ENCODE measurements at regions not wholly inside any gene's neighbourhood (a gene's known extent, or its start where the extent isn't known, plus 50 kb on each side); places are given as distances from the start of the nearest gene placed in this dataset.

DNA sequence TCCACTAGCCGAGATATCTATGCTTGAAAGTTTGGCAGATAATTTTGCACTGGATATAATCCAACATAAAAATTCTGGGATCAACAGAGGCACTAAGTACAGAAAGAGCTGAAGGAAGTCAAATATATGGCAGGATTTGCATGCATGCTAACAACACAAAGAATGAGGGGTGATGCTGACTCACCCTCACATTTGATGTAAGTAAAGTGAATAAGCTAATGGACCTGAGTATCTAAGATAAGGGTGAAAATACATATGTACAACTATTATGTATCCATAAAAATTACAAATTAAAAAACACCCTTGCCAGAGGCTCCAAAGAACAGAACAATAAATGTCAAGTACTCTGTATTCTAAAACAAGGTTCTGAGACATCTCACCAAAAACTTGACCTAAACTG, 63.8 kb upstream of the PRDX4 start:
- DNase-seq (ENCODE audit: low read depth), result no peak
- H3K4me3 ChIP-seq (ENCODE audit: low read depth, low read length), result no peak overlapping the region
- TF ChIP-seq, protein P1, sequence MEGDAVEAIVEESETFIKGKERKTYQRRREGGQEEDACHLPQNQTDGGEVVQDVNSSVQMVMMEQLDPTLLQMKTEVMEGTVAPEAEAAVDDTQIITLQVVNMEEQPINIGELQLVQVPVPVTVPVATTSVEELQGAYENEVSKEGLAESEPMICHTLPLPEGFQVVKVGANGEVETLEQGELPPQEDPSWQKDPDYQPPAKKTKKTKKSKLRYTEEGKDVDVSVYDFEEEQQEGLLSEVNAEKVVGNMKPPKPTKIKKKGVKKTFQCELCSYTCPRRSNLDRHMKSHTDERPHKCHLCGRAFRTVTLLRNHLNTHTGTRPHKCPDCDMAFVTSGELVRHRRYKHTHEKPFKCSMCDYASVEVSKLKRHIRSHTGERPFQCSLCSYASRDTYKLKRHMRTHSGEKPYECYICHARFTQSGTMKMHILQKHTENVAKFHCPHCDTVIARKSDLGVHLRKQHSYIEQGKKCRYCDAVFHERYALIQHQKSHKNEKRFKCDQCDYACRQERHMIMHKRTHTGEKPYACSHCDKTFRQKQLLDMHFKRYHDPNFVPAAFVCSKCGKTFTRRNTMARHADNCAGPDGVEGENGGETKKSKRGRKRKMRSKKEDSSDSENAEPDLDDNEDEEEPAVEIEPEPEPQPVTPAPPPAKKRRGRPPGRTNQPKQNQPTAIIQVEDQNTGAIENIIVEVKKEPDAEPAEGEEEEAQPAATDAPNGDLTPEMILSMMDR (IDR thresholded peaks at IDR 0.05; ENCODE audit: low read depth, low read length, missing control alignments), result no peak

DNA sequence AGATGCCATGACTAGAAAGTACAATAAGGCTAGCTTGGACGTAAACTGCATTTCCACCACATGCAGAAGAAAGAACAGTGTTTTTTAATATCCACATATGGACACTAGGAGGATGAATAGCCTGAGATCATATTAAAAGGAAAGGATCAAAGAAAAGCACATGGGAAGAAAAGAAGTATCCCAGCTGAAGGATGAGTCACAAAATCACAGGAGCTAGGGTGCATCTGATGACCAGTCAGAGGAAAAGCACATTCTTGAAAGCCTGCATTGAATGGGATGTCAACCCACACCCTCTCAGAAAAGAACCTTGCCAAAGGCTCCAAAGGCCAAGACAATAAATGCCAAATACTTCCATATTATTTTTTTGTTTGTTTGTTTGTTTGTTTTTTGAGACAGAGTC, 56.8 kb upstream of the PRDX4 start:
- no peak overlapping the region for H3K4me3 ChIP-seq (ENCODE audit: low read depth, low read length)
- no peak for DNase-seq (ENCODE audit: low read depth)
- TF ChIP-seq, protein P1 (IDR thresholded peaks at IDR 0.05; ENCODE audit: low read depth, low read length, missing control alignments), result no peak

DNA sequence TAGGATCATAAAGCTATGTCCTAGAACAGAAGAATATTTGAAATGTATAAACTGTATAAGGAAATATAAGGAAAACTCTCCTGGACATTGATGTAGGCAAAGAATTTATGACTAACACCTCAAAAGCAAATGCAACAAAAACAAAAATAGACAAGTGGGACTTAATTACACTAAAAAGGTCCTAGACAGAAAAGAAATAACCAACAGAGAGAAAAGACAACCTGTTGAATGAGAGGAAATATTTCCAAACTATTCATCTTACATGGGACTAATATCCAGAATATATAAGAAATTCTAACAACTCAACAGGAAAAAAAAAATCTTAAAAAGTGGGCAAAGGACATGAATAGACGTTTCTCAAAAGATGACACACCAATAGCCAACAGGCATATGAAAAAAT, 54.4 kb upstream of the PRDX4 start:
- TF ChIP-seq, protein P1 (IDR thresholded peaks at IDR 0.05; ENCODE audit: low read depth, low read length, missing control alignments), result no peak
- no peak for DNase-seq (ENCODE audit: low read depth)
- no peak overlapping the region for H3K4me3 ChIP-seq (ENCODE audit: low read depth, low read length)

DNA sequence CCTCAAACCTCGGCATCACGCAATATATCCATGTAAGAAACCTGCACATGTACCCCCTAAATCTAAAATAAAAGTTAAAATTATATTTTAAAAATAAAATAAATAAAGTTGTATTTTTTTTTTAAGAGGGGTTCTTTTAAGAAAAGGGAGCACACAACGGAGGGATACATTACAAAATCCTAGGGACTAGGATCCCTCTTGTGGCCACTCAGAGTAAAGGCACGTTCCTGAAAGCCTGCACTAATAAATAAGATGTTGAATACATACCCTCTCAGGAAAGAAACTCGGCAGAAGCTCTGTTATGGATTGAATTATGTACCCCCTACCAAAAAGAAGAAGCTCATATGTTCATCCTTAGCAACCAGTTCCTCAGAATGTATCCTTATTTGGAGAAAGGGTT, 50.9 kb upstream of the PRDX4 start:
- no peak for DNase-seq (ENCODE audit: low read depth)
- TF ChIP-seq, protein P1 (IDR thresholded peaks at IDR 0.05; ENCODE audit: low read depth, low read length, missing control alignments), result peak; percentile 53
- H3K4me3 ChIP-seq (ENCODE audit: low read depth, low read length), result no peak overlapping the region
